SK-N-MC (cell line): ENCODE measurements at regions not wholly inside any gene's neighbourhood (a gene's known extent, or its start where the extent isn't known, plus 50 kb on each side); places are given as distances from the start of the nearest gene placed in this dataset.

ENCODE experiments used
- EZH2 ChIP-seq: fragments of 200-600 bp; sonication (generic); IDR thresholded peaks from one replicate; pipeline ENCODE4 v1.6.1; 2017; ENCODE audit warnings: antibody characterized with exemption
- FOXP2 ChIP-seq: optimal IDR thresholded peaks from 2 replicates; pipeline ENCODE3; 2011; ENCODE audit warnings: mild to moderate bottlenecking, moderate library complexity; ENCODE audit not compliant: insufficient read depth; ENCODE audit errors: extremely low read length, control extremely low read depth
- POLR2AphosphoS5 ChIP-seq: IDR thresholded peaks from 2 replicates; pipeline ENCODE4 v1.6.1; 2012; ENCODE audit warnings: mild to moderate bottlenecking, low read depth, low read length, borderline replicate concordance

- no peak for TF ChIP-seq POLR2AphosphoS5
- TF ChIP-seq EZH2 = no peak
- TF ChIP-seq FOXP2 = no peak
These were observed 321.3 kb downstream of the DHX35 start for GRCh38 chr20:39283464-39283863.
